Heart left ventricle (tissue), 16 donors: ENCODE measurements at regions not wholly inside any gene's neighbourhood (a gene's known extent, or its start where the extent isn't known, plus 50 kb on each side); places are given as distances from the start of the nearest gene placed in this dataset.

Experiments
- ATAC-seq, 4 donors: fragments of 200-7000 bp; cut with Tn5 transposase; one replicate each; pipeline ENCODE4 v1.9.1; 2020 to 2022; ENCODE audit warnings: moderate library complexity in 4 of 4, mild to moderate bottlenecking in 3 of 4, moderate number of reproducible peaks in 1 of 4
- DNase-seq, 5 donors: peaks; one replicate each; pipeline ENCODE4 v3.0.0-alpha.2; 2020
- H3K27ac ChIP-seq, 12 donors: fragments of 200-600 bp; sonication (generic) in 4 of 12; one replicate each; pipeline versions ENCODE4 v1.5.0 to v1.8.0; 2016 to 2022; ENCODE audit warnings: mild to moderate bottlenecking in 2 of 12
- H3K27me3 ChIP-seq, 9 donors: fragments of 200-600 bp; sonication (generic) in 2 of 9; one replicate each; pipeline versions ENCODE4 v1.5.1 to v1.8.0; 2016 to 2022; ENCODE audit warnings: mild to moderate bottlenecking in 3 of 9
- H3K36me3 ChIP-seq, 9 donors: fragments of 200-600 bp; sonication (generic) in 2 of 9; one replicate each; pipeline versions ENCODE4 v1.5.0 to v1.8.0; 2018 to 2022; ENCODE audit warnings: mild to moderate bottlenecking in 2 of 9
- H3K4me1 ChIP-seq, 12 donors: fragments of 200-600 bp; sonication (generic) in 4 of 12; one replicate each; pipeline versions ENCODE4 v1.5.0 to v1.8.0; 2016 to 2022; ENCODE audit warnings: mild to moderate bottlenecking in 3 of 12
- H3K4me3 ChIP-seq, 12 donors: fragments of 200-600 bp; sonication (generic) in 4 of 12; one replicate each; pipeline versions ENCODE4 v1.5.0 to v1.8.0; 2017 to 2022; ENCODE audit warnings: mild to moderate bottlenecking in 9 of 12, moderate library complexity in 4 of 12
- H3K9me3 ChIP-seq, 12 donors: fragments of 200-600 bp; sonication (generic) in 4 of 12; one replicate each; pipeline versions ENCODE4 v1.5.0 to v1.8.0; 2016 to 2022; ENCODE audit warnings: mild to moderate bottlenecking in 1 of 12
- CTCF ChIP-seq, 12 donors: fragments of 200-600 bp; sonication (generic) in 4 of 12; IDR thresholded peaks; one replicate each; pipeline versions ENCODE4 v1.5.0 to v1.8.0; 2018 to 2022; ENCODE audit warnings: antibody characterized with exemption in 12 of 12, mild to moderate bottlenecking in 5 of 12
- POLR2A ChIP-seq, 2 donors: fragments of 450-650 bp; IDR thresholded peaks; one replicate each; pipeline ENCODE4 v1.6.1; 2017; ENCODE audit warnings: antibody characterized with exemption in 2 of 2, mild to moderate bottlenecking in 2 of 2, moderate library complexity in 2 of 2
- WGBS, 4 donors: extraction: QIAGEN DNeasy Blood & Tissue Kit in 2 of 4; methylation state at CpG; one replicate each; pipeline versions ENCODE4 v1.1.5 to v1.1.7; 2013 to 2018; 5-methylcytosine and 5-hydroxymethylcytosine counted together
- intact Hi-C, 10 donors: fragments of 100-400 bp; cut with DNase I; formaldehyde crosslinking; loops; one replicate each; pipeline versions ENCODE4 v1.11.1 to v1.14.2; 2022
- donor health status: ischemic (EF 13 %, LVEDD 7.1; RV severe dilation, severe dysfunction).
- donor health status: healthy with polysubstance abuse.
- donor health status: DM: no; HTN: yes; CAD: no.
- donor health status: DM: no; HTN: no; CAD: no.
- donor health status: ischemic (EF 25% LVEDD 6.9; RV normal size, moderate dysfunction).
- donor health status: ischemic (EF 25% LVEDD 5.7; RV mildly dilated, moderate dysfunction).
- donor health status: healthy.
- donor health status: DM: yes; HTN: yes; CAD: no.
- donor health status: ischemic (EF 35%, LVEDD 5.7; RV mildly dilated, moderate dysfunction).
- donor health status: nonischemic (EF 11% LVEDD 7.7; RV severe dilation, severe dysfunction).
- donor health status: DM: yes; HTN: yes; CAD: no.
- donor health status: PGD.
- donor health status: ischemic (EF 29% LVEDD 5.4; RV normal size, mild dysfunction).
- donor health status: nonischemic (EF 23%, LVEDD 6.1; RV moderate dilation, normal function).

GRCh38 chr3:144308396-144308795 is 336.8 kb downstream of the DIPK2A start:
- Histone ChIP-seq H3K4me1 (no peaks in the 10 kb centered on the region), H3K27me3 (no peaks in the 10 kb centered on the region), H3K4me3 (no peak overlapping the region), H3K36me3 (no peaks in the 10 kb centered on the region), H3K27ac (no peak overlapping the region), H3K9me3 (peaks cover 0 to 19% (median 4%) of the 10 kb centered on the region in 12 donors)
- 62 to 70% (median 69%) methylated on average over 3 of the region's 3 CpGs for WGBS, 4 donors
- DNase-seq (no peak), ATAC-seq (no peak)
- intact Hi-C loops = no loop called here
- TF ChIP-seq CTCF (IDR thresholded peaks at IDR 0.05) (no peak), POLR2A (IDR thresholded peaks at IDR 0.05) (no peak)

GRCh38 chr3:144312702-144313101 is 341.1 kb downstream of the DIPK2A start:
- Histone ChIP-seq H3K9me3 (peaks cover 0 to 6% (median 0%) of the 10 kb centered on the region in 12 donors), H3K4me1 (no peaks in the 10 kb centered on the region), H3K36me3 (no peaks in the 10 kb centered on the region), H3K27ac (no peak overlapping the region), H3K4me3 (no peak overlapping the region), H3K27me3 (no peaks in the 10 kb centered on the region)
- TF ChIP-seq POLR2A (IDR thresholded peaks at IDR 0.05) = no peak
- no peak for TF ChIP-seq CTCF (IDR thresholded peaks at IDR 0.05)
- DNase-seq (no peak), ATAC-seq (no peak)
- WGBS, 4 donors = 56 to 75% (median 66%) methylated on average over 3 of the region's 3 CpGs
- intact Hi-C loops = no loop called here

- no peak for DNase-seq
- Histone ChIP-seq H3K4me1 (no peaks in the 10 kb centered on the region), H3K4me3 (no peak overlapping the region), H3K27ac (no peak overlapping the region), H3K9me3 (peaks cover 0 to 6% (median 0%) of the 10 kb centered on the region in 12 donors), H3K27me3 (no peaks in the 10 kb centered on the region), H3K36me3 (no peaks in the 10 kb centered on the region)
- WGBS, 4 donors = 65 to 80% (median 68%) methylated on average over 3 of the region's 3 CpGs
- intact Hi-C loops = no loop called here
- no peak for ATAC-seq
- TF ChIP-seq CTCF (IDR thresholded peaks at IDR 0.05) (no peak), POLR2A (IDR thresholded peaks at IDR 0.05) (no peak)
Observed at GRCh38 chr3:144314946-144315345, 343.3 kb downstream of the DIPK2A start.

- Histone ChIP-seq H3K9me3 (no peaks in the 10 kb centered on the region), H3K36me3 (no peaks in the 10 kb centered on the region), H3K27me3 (no peaks in the 10 kb centered on the region), H3K4me1 (no peaks in the 10 kb centered on the region), H3K4me3 (no peak overlapping the region), H3K27ac (no peak overlapping the region)
- DNase-seq = no peak
- TF ChIP-seq POLR2A (IDR thresholded peaks at IDR 0.05) (no peak), CTCF (IDR thresholded peaks at IDR 0.05) (no peak)
- intact Hi-C loops = no loop called here
- ATAC-seq = no peak
- 79 to 84% (median 83%) methylated on average over 2 of the region's 2 CpGs for WGBS, 4 donors
Observed at GRCh38 chr3:144317961-144318360, 346.3 kb downstream of the DIPK2A start.
